Stimulated activated naive CD4-positive, alpha-beta T cell (primary cell): ENCODE measurements at regions not wholly inside any gene's neighbourhood (a gene's known extent, or its start where the extent isn't known, plus 50 kb on each side); places are given as distances from the start of the nearest gene placed in this dataset.

Experiments
- DNase-seq, 6 experiments: peaks; one replicate each; lab custom pipeline; 2025; lab: John Stamatoyannopoulos, UW

- no peak for DNase-seq
Measured at GRCh38 chr3:160169139-160169976, 55.9 kb upstream of the C3orf80 start.

- DNase-seq: no peak
Measured at GRCh38 chr3:160170409-160171370, 54.5 kb upstream of the C3orf80 start.

DNA sequence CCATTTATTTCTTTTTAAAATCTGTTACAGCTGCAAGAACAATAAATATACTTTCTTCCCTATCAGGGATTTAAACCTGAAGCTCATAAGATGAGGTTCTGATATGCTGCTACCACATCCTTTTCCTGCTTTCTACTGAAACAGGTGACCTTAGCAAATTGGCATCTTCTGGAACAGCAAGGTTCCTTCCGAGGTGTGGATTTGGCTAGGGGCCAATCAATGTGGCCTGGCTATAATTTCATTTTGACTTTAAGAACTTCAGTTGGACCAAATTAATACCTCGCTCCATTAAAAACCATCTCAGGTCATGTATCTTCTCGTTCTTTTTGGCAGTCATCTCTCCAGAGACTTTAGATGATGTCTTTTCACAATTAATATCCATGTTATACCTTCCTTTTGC lies 53.4 kb upstream of the C3orf80 start:
- no peak for DNase-seq

DNA sequence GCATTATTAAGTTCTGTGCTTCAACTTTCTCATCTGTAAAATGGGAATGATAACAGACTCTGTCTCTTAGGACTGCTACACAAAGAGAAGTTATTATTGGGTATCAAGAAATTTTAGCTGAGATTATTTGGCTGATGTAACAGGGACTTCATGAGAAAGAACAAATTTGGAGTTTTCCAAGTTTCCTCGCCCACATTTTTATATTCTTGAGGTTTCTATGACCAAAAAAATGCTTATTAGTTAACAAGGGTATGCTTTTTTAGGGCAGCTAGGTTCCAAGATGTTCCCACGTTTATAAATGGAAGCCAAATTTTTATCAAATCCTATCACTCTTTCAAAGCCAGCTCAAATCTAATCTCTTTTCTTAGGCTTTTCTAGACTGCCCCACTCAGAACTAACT lies 50.6 kb upstream of the C3orf80 start:
- DNase-seq: no peak
